ENCODE measurements at regions not wholly inside any gene's neighbourhood (a gene's known extent, or its start where the extent isn't known, plus 50 kb on each side); places are given as distances from the start of the nearest gene placed in this dataset.

GRCh38 chr20:1831606-1832005, 63.6 kb upstream of the SIRPA start:
- TF ChIP-seq TAF1 (IDR thresholded peaks at IDR 0.05; ENCODE audit: low read depth): no peak
- no peak for TF ChIP-seq CEBPB (IDR thresholded peaks at IDR 0.05)
- no peak for TF ChIP-seq ZBTB7A (IDR thresholded peaks at IDR 0.05; ENCODE audit: low read depth)
- TF ChIP-seq NFIC (IDR thresholded peaks at IDR 0.05): no peak
- TF ChIP-seq EP300 (IDR thresholded peaks at IDR 0.05; ENCODE audit: borderline replicate concordance): no peak
- no peak for TF ChIP-seq FOXM1 (IDR thresholded peaks at IDR 0.05; ENCODE audit: borderline replicate concordance, low read depth)
- TF ChIP-seq YY1 (IDR thresholded peaks at IDR 0.05; ENCODE audit: low read depth): no peak
- no peak for TF ChIP-seq REST (IDR thresholded peaks at IDR 0.05; ENCODE audit: low read depth)
